ENCODE measurements at regions not wholly inside any gene's neighbourhood (a gene's known extent, or its start where the extent isn't known, plus 50 kb on each side); places are given as distances from the start of the nearest gene placed in this dataset.
"Not testable (repeated sequence)": the region's sequence is repeated elsewhere in the genome, so short reads cannot be mapped to it uniquely, and the experiment has no call there.

DNA sequence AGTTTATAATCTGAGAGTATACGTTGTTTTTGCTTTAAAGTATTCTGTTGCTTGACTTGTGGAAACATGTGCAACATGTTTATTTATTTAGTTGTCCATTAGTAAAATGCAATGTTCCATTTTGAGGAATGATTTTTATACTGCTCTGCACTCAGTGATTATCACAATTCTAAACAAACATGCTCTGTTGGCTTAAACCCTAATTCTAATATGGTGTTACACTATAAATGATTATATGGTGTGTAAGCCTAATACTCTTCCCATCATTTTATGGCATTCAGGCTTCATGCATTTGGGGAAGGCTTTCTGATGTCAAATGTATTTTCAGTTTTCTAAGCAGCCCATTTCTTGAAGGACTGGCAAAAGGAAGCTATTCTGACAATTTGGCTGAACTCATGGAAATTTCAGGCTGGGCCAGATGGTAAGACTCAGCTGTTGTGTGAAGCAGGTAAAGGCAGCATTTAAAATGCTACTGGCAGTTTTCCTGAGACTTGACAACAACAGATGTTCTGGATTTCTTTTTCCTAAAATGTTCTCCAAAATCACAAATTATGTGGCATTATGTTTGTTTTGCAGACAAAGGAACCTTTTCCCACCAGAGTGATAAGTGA, 336.7 kb upstream of the GNPDA2 start:
- no peak for DNase-seq

DNA sequence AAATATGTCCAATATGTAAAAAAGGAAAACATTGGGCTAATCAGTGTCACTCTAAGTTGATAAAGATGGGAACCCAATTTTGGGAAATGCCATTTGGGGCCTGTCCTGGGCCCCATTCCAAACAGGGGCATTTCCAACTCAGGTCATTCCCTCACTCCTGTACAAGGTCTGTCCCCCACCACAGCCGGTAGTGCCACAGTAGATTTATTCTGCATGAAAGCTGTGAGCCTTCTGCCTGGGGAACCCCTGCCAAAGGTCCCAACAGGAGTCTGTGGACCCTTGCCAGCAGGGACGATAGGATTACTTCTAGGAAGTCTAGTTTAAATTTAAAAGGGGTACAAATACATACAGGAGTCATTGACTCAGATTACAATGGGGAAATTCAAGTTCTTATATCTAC, 317.6 kb upstream of the GNPDA2 start:
- DNase-seq = no peak

DNA sequence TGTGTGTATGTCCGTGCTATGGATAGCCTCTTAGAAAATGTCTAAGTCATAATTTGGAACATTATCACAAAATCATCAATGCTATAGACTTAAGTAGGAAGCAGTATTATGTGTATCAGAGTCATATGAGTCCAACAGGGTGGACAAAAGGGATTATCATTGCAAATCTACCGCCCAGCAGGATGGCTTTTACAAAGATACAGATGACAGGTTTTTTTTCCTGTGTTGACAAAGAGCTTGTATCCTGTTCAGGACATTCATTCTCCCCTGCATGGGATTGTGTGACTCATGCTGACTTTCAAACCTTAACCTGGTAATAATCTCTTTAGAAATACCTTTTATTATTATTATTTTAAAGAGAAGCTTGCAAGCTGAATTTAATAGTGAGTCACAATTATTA, 310.3 kb upstream of the GNPDA2 start:
- no peak for DNase-seq

DNA sequence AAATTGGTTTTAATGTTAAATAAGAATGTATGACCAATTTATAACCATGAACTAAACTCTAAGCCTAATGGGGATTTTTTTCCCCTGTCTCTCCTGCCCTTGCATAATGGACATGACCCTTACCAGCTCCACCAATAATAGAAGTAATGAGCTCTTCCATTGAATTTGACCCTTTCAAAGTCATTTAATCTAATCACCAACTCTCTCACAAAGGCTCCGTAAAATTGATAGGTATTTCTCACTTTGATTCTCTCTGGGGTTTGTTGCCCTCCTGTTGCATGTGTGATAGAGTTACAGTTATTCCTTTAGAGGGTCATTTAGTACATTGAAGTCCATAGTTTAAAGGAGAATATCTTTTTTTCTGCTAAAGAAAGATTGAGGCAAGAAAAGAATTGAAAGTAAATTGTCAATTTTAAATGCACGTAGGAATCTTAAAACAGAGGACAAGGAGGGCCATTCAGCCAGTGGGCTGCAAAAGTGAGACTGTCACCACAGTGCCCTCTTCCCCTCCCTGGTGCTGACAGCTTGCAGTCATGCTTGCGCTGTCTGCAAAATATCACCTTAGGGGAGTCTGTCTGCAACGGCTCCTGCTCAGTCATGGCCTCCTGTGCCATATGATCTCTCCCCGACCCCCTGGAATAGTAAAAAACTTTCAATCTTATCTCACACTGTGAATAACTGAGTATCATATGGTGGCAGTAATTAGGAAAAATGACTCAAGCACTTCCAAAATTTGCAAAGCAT, 307.5 kb upstream of the GNPDA2 start:
- no peak for DNase-seq

DNA sequence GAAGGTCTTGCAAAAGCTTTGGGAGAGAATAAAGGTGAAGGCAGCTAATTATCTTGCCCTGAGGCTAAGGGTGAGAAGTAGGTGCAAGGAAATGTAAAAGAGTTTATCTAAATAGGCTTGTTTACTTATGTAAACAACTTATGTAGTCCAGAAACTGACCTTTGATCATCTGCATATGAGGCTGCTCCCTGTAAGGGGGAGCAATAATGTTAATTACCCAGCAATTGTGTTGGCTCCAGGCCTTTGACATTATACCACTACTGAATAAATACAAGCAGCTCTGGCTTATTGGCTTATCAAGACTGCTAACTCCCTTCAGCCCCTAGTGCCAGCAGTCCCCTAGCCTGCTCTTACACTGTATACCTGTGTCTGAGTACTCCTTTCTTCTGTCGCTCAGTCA, 303.7 kb upstream of the GNPDA2 start:
- no peak for DNase-seq

DNA sequence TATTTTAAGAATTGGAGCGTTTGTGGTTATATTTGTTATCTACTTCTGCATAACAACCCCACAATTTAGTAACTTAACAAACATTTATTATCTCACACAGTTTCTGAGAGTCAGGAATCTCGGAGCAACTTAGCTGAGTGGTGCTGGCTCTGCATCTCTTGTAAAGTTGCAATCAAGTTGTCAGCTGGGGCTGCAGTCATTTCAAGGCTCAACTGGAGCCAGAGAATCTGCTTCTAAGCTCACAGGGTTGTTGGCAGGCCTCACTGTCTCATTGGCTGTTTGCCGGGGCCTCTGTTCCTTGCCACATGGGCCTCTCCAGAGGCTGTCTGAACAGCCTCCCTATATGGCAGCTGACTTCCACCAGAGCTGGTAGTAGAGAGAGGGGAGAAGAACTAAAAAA, 281.2 kb upstream of the GNPDA2 start:
- no peak for DNase-seq

DNA sequence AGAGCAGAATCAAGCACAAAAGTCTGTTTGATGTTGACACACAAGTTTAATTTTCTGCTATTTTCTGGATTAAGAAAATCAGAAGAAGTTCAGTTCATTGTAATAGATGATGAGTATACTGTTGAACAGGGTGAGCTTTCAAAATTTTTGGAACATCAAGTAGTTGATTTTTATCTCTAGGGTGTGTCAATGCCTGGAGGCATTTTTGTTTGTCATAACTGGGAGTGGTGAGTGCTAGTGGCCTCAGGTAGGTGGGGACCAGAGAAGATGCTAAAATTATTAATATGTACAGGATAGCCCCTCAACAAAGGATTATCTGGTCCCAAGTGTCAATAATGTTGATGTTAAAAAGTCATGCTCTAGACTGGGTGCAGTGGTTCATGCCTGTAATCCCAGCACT, 279.7 kb upstream of the GNPDA2 start:
- no peak for DNase-seq

DNA sequence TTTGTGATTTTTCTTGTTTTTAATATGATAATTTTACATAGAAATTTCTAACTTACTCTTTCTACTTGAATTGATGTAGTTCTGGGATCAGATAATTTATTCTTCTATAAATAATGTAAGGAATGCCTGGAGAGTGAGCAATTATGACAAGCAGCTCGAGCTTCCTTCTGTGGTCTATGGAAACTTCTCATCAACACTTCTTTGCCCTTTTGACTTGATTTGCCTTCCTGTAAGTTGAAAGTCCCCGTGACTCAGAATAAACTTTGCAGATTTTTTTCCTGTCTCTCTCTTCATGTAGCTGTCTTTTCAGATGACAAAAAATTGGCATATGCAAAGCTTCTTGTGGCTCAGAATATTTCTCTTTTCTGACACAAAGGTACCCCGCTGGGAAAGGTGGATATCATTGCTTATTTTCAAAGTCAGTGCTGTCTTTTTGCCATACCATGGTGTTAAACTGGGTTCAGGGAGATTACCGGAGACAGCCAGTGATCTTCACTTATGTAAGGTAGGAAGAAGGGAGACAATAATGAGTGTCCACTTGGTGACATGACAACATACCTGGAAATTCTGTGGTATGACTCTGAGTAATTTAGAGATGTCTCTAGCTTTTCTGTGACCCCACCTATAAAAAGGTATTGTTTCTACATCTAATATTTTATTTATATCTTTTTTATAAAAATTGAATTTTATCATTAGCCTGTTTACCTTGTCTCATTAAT, 278.6 kb upstream of the GNPDA2 start:
- no peak for DNase-seq

DNA sequence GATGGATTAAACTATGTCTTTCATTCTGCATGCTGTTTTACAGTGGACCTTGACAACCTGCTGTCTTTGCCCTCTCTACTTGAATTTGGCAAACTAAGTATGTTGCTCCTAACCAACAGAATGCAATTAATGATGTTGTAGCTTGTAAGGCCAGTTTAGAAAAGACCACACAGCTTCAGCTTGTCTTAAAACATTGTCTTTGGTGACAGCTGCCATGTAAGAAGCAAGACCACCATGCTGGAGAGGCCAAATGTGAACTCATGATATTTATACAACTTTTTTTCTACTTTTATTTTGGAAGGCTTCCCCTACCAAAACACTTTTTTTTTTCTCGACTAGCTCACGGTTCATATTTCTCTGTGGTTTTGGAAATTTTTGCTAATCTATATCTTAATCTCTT, 278.0 kb upstream of the GNPDA2 start:
- no peak for DNase-seq

DNA sequence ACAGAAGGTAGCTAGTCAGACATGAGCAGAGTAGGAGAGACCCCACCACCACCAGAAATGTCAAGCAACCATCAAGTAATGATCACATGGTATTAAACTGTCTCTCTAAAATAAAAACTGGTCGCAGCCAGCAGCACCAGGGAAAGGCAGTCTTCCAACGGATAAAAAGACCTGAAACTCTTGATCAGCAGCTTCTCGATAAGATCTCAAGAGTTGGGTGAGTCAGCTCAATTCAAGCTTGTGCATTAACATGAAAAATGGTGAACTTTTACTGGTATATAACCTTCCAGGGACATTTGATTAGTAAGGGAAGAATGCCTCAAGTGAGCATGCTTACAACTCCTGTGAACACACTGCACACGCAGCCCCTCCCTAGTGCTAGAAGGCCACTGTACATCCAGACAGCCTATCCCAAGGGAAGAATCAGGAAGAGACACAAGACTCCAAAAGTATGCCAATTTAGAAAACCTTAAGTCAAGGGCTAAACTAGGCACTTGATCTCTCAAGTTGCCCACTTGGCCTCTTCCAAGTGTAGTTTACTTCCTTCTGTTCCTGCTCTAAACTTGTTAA, 270.0 kb upstream of the GNPDA2 start:
- no peak for DNase-seq

DNA sequence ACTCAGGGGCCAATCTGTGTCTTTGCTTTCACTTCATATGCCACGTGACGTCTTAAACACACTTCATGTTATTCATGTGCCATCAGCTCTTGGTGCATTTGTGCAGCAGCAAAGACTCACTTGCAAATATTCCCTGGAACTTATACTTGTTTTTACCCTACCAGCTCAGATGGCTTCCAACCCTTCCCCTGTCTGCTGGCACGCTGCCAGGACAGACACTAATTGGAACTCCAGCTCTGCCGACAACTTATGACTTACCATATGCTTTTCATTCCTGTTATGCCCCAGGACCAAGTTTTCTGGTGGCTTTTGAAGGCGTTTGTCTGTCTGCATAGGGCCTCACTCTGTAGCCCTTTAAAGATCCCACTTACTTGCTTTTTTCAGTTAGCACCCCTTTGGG, 261.7 kb upstream of the GNPDA2 start:
- no peak for DNase-seq

DNA sequence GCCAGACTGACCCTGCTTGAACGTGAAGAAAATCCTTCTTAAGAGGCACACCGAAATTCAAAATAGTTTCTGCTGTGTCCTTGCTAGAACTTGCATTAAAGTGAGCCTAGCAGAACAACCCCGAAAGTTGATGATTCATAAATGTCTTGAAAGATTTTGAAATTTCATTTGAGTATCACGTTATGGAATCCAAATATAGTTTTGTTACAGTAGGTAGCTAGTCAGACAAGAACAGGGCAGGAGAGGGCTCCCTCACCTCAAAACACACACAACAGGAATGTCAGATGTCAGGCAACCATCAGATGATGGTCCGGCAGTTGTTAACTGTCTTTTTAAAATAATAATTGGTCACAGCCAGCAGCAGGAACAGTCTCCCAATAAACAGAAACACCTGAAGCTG, 259.6 kb upstream of the GNPDA2 start:
- DNase-seq = no peak

DNA sequence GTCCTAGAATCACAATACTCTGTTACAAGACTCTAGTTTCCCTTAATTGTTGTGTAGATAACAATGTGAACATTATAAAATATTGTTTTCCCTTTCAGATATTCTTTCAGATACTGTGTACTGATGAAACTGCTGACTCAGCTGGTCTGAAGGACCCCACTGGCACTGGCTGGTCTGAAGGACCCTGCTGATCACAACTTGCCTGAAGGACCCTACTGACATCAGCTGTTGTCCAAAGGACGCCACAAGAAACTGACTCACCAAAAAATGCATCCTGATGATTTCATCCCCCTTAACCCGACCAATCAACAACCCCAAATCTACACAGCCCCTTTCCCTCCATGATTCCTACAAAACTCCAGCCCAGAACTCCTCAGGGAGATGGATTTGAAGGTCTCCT, 258.8 kb upstream of the GNPDA2 start:
- DNase-seq = no peak

DNA sequence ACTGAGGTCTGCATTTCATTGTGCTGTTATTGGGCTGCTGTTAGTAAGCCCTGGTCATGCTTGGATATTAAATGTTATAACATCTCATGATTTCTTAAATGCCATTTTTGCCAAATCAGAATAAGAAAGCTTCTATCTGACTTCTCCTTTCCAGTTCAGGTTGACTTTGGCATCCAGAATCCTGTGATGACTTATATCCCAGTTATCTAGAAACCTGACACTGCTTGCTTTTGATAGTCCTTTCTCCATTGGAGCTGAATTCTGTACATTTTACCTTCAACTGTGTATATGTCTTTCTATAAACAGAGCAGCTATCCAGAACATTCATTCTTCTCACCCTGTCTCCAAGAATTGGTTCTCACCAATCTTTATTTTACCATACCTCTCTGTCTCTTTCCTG, 257.7 kb upstream of the GNPDA2 start:
- no peak for DNase-seq

DNA sequence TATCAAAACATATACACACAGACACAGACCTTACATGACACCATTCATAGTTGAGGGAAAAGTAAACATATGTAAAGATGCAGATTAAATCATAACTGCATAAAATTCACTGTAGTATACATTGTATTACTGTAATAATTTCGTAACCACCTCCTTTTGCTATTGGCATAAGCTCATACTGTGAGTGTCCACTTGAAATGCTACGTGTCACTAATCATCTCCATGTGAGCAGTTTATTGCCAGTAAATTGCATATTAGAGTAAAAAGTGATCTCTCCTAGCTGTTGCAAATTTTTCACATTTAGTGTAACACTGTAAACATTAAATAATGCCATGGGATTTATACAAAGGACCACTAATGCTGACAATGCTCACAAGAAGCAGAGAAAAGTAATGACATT, 256.7 kb upstream of the GNPDA2 start:
- no peak for DNase-seq

DNA sequence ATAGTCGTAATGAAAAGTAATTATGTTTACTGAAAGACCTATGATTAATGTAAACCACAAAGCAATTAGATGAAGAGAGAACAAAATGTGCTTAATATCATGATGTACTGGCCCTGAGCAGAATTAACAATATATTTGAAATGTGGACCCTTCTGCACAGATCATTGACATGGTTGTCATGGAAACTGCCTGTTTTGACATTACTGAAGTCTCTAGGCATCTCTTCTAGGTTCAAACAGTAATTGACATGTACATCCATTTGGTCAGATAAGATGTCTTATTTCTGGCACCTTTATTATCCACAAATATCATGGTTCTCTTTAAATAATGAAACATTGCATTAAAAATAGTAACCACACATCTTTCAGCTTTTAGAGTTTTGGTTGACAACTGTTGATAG, 251.7 kb upstream of the GNPDA2 start:
- no peak for DNase-seq

DNA sequence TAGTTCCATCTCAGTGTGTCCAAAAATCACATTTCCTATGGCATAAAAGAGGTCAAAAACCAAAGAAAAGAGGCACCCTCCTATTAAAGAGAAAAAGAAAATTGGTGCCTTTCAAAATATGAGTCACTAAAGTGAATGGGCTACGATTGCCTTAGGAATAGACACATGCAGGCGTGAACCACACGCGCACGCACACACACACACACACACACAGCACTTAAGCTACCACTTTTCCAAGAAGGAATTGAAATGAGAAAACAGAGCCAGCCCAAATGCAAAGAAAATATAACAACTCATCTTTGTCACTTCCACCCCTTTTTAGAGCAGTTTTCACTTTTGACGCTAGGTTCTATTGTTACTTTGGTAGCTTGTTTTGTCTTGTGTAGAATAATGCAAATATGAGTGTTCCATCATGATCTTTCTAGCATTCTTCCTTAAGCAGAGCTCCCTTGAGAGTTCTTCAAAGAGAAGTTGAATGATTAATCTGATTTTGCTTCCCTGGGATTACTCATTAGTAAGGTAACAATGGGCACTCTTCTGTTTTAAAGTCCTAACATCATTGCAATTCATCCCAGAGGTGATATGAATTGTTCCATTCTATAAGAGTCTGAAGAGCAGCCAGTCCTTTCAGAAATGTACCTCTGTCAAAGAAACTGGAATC, 239.2 kb upstream of the GNPDA2 start:
- no peak for DNase-seq

DNA sequence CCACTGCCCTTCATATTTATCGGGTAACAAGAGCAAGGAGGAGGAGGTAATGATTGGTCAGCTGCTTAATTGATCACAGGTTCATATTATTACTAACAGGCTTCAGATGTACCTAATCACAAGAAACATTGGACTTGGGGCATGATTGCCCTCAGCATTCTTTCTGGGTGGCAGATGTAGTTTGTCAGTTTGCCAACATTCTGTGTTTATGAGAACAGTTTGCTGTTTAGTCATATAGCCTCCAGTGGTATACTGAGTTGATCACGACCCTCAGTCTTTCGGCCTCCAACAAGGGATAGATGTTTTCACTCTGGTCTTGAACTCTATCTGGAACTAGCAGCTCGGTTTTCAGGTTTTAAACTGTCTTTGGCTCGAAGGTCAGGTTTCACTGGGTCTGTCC, 237.7 kb upstream of the GNPDA2 start:
- not testable (repeated sequence) for DNase-seq

DNA sequence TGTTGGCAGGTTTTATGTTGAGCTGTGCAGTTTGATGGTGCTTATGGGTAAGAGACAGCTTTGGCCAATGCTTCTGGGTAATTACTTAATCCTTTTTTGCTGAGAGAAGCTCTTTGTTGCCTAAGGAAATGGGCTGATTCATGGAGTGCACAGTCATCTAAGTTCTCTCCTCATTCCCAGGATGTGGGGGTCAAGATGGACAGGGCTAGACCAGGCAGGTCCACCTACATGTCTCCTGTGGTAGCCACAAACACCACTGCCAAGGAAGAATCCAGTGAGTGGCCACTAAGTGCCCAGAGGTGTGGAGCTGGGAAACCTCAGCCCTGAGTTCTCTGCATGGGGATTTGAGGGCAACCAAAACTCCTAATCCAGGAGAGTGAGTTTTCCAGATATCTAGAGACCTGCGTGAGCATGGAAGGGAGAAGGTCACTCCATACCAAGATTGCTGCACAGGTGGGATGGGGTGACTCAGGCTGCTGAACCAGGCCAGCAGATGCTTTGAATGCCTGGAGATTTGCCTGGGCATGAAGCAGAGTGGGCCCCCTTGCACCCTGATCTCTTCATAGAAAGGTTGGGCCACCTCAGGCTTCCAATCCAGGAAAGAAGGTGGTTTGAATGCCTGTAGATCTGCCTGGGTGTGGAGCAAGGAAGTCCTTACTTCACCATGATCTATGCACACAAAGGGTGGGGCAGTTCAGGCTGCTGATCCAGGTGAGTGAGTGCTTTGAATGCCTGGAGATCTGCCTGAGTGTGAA, 234.8 kb upstream of the GNPDA2 start:
- DNase-seq = no peak

DNA sequence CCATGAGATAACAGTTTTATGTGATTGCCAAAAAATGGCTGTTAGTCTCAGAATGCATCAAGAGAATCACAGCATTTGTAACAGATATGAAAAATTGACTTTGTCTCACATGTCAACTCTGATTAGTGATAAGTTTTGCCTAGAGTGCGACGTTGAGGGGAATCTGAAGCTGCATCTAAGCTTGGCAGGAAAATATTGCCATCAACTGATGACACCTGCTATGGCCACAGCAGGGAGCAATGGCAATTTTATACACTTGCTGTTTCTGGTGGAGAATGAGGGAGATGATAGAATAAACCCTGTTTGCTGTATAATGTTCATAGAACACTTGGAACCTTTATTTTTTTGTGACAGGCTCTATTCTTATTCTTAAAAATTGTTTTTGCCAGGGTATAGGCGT, 205.4 kb upstream of the GNPDA2 start:
- DNase-seq = no peak

DNA sequence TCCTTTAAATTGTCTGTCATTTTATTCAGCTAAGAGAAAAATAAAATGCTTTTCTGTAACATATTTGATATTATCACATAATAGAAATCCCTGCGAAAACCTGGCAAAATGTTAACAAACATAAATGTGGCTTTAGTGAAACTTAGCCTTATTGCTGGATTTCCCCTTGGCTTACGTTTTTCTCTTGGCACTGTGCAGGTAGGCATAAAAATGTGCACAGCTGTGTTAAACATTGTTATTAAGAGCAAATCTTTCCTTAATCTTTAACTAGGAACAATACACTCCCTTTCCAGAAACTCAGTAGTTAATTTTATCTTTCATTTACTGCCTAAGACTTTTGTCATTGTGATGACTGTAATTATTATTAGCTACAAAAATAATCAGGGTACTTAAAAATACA, 202.4 kb upstream of the GNPDA2 start:
- DNase-seq = no peak
